ENCODE measurements at regions not wholly inside any gene's neighbourhood (a gene's known extent, or its start where the extent isn't known, plus 50 kb on each side); places are given as distances from the start of the nearest gene placed in this dataset.

GRCh38 chrX:20522420-20522819 lies 255.7 kb upstream of the RPS6KA3 start:
- Histone ChIP-seq H3K27ac (ENCODE audit: low read length) (no peak overlapping the region), H3K79me2 (ENCODE audit: low read length) (no peaks in the 10 kb centered on the region), H3K4me3 (ENCODE audit: low read length) (no peak overlapping the region), H4K20me1 (ENCODE audit: insufficient read depth, low read length) (peaks cover 13% of the 10 kb centered on the region; the same call in 1 of the 2 replicates), H3K9ac (ENCODE audit: low read length) (no peak overlapping the region), H3K4me1 (ENCODE audit: low read length) (peaks cover 12% of the 10 kb centered on the region), H2AFZ (ENCODE audit: low read depth, low read length) (no peak overlapping the region), H3K36me3 (replicated peaks; ENCODE audit: low read depth, low read length) (no peaks in the 10 kb centered on the region), H3K4me2 (ENCODE audit: low read length) (no peak overlapping the region), H3K27me3 (ENCODE audit: low read depth, low read length) (peaks cover 84% of the 10 kb centered on the region), H3K9me3 (ENCODE audit: insufficient read depth, low read length) (no peaks in the 10 kb centered on the region)
- TF ChIP-seq CTCF (IDR thresholded peaks at IDR 0.05; ENCODE audit: low read depth, low read length) (no peak), EZH2phosphoT487 (IDR thresholded peaks at IDR 0.05; ENCODE audit: low read depth) (no peak)

- H3K27ac ChIP-seq (ENCODE audit: low read length): no peak overlapping the region
- H2AFZ ChIP-seq (ENCODE audit: low read depth, low read length): no peak overlapping the region
- H3K9ac ChIP-seq (ENCODE audit: low read length): no peak overlapping the region
- TF ChIP-seq EZH2phosphoT487 (IDR thresholded peaks at IDR 0.05; ENCODE audit: low read depth): no peak
- no peak for TF ChIP-seq CTCF (IDR thresholded peaks at IDR 0.05; ENCODE audit: low read depth, low read length)
- peaks cover 23% of the 10 kb centered on the region for H4K20me1 ChIP-seq (ENCODE audit: insufficient read depth, low read length)
- H3K9me3 ChIP-seq (ENCODE audit: insufficient read depth, low read length): no peaks in the 10 kb centered on the region
- H3K4me3 ChIP-seq (ENCODE audit: low read length): no peak overlapping the region
- H3K36me3 ChIP-seq (replicated peaks; ENCODE audit: low read depth, low read length): no peaks in the 10 kb centered on the region
- no peak overlapping the region for H3K4me2 ChIP-seq (ENCODE audit: low read length)
- H3K27me3 ChIP-seq (ENCODE audit: low read depth, low read length): peaks cover 89% of the 10 kb centered on the region
- no peaks in the 10 kb centered on the region for H3K79me2 ChIP-seq (ENCODE audit: low read length)
- H3K4me1 ChIP-seq (ENCODE audit: low read length): peaks cover 18% of the 10 kb centered on the region
These were observed 254.5 kb upstream of the RPS6KA3 start for GRCh38 chrX:20521222-20521621.

GRCh38 chrX:20519826-20520225 lies 253.1 kb upstream of the RPS6KA3 start:
- H3K4me2 ChIP-seq (ENCODE audit: low read length): no peak overlapping the region
- H3K27me3 ChIP-seq (ENCODE audit: low read depth, low read length): peaks cover 90% of the 10 kb centered on the region
- H3K9me3 ChIP-seq (ENCODE audit: insufficient read depth, low read length): no peaks in the 10 kb centered on the region
- no peaks in the 10 kb centered on the region for H3K36me3 ChIP-seq (replicated peaks; ENCODE audit: low read depth, low read length)
- peaks cover 35% of the 10 kb centered on the region for H4K20me1 ChIP-seq (ENCODE audit: insufficient read depth, low read length)
- peaks cover 29% of the 10 kb centered on the region for H3K4me1 ChIP-seq (ENCODE audit: low read length)
- H3K79me2 ChIP-seq (ENCODE audit: low read length): no peaks in the 10 kb centered on the region
- H2AFZ ChIP-seq (ENCODE audit: low read depth, low read length): no peak overlapping the region
- TF ChIP-seq CTCF (IDR thresholded peaks at IDR 0.05; ENCODE audit: low read depth, low read length) (no peak), EZH2phosphoT487 (IDR thresholded peaks at IDR 0.05; ENCODE audit: low read depth) (no peak)
- no peak overlapping the region for H3K4me3 ChIP-seq (ENCODE audit: low read length)
- no peak overlapping the region for H3K27ac ChIP-seq (ENCODE audit: low read length)
- no peak overlapping the region for H3K9ac ChIP-seq (ENCODE audit: low read length)

GRCh38 chrX:20519146-20519545 lies 252.4 kb upstream of the RPS6KA3 start:
- H3K4me3 ChIP-seq (ENCODE audit: low read length): no peak overlapping the region
- H3K27me3 ChIP-seq (ENCODE audit: low read depth, low read length): peaks cover 90% of the 10 kb centered on the region
- no peak overlapping the region for H3K27ac ChIP-seq (ENCODE audit: low read length)
- H2AFZ ChIP-seq (ENCODE audit: low read depth, low read length): no peak overlapping the region
- peaks cover 37% of the 10 kb centered on the region for H4K20me1 ChIP-seq (ENCODE audit: insufficient read depth, low read length)
- TF ChIP-seq CTCF (IDR thresholded peaks at IDR 0.05; ENCODE audit: low read depth, low read length): no peak
- no peak for TF ChIP-seq EZH2phosphoT487 (IDR thresholded peaks at IDR 0.05; ENCODE audit: low read depth)
- no peaks in the 10 kb centered on the region for H3K79me2 ChIP-seq (ENCODE audit: low read length)
- H3K36me3 ChIP-seq (replicated peaks; ENCODE audit: low read depth, low read length): no peaks in the 10 kb centered on the region
- no peaks in the 10 kb centered on the region for H3K9me3 ChIP-seq (ENCODE audit: insufficient read depth, low read length)
- no peak overlapping the region for H3K9ac ChIP-seq (ENCODE audit: low read length)
- H3K4me2 ChIP-seq (ENCODE audit: low read length): no peak overlapping the region
- H3K4me1 ChIP-seq (ENCODE audit: low read length): peaks cover 29% of the 10 kb centered on the region
